Putamen (tissue), 1 donor: ENCODE measurements at regions not wholly inside any gene's neighbourhood (a gene's known extent, or its start where the extent isn't known, plus 50 kb on each side); places are given as distances from the start of the nearest gene placed in this dataset.

Source experiments
- DNase-seq: peaks from one replicate; pipeline ENCODE4 v3.0.0-alpha.2; 2016; ENCODE audit warnings: low spot score

DNA sequence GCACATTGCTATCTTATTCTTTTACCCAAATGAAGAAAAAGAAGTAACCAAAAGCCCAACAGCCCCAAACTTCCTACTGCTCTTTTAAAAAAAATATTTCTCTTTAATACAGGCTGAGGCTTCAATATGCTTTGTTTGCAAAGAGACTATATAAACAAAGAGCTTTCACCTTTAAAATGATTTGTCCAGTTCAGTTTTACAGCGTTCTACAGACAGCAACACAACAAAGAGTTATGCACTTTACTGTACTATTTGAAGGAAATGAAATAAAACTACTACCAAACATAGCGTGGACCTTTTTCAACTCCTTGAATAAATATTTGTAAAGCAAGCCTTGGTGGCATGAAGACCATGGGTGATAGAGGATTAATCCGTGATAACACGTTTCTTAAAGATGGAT, 151.2 kb downstream of the FGF9 start:
- DNase-seq: no peak

DNA sequence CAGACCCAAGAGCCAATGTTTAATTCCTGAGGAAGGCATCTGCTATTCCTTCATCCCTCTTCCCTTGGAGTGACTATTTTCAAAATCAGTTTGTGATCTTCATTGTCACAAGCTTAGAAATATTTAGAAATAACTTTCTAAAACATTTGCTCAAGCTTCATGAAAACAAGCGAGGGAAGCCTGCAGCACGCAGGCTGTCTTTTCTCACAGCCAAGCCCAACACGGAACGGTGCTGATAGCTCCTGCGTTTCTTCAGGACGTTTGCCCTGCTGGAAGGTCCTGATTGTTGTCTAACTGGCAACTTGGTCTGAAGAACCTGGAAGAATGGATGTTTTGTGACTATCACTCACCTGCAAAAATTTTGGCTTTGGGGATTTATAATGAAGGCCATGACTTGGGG, 152.5 kb downstream of the FGF9 start:
- no peak for DNase-seq

DNA sequence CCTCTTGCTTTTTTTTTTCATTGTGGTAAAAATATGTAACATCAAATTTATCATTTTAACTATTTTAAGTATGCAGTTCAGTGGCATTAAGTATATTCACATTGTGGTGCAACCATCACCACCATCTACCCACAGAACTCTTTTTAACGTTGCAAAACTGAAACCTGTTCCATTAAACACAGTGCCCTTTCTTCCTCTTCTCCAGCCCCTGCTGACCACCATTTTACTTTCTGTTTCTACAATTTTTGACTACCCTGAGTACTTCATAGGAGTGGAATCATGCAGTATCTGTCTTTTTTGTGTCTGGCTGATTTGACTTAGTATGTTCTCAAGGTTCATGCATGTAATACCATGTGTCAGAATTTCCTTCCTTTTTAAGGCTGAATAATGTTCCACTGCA, 153.1 kb downstream of the FGF9 start:
- no peak for DNase-seq

DNA sequence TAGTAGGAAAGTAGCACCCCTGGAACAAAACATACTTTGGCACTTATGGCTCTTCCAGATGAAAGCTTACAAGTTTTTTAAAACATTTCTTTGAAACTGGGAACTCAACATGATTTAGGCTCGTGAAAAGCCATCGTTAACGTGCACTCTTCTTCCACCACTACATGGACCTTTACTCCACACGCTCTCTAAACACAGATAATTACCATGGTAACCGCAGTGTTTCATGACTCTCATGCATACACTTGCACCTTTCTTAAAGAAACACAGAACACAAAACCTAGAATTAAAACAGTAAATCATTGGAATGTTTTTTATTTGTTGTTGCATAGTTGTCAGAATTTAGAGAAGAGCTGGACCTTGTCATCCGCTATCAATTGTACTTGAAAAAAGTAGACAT, 154.3 kb downstream of the FGF9 start:
- no peak for DNase-seq

DNA sequence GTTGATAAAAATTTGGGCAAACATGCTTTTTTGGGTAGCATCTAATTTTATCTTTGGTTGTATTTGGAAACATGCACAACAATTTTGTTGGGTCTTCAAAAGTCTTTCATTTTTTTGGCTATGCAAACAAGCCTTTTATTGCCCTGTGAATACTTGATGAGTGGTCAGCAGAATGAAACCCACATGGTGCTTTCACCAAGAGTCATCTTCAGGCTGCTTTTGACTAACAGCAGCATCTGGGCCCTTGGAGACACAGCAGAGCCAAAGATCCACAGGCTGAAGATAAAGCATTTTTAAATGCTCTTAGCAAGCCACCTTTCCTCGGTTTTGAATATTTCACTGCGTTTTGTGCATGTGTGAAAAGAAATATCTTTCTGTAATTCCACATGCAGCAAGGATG, 154.9 kb downstream of the FGF9 start:
- no peak for DNase-seq

DNA sequence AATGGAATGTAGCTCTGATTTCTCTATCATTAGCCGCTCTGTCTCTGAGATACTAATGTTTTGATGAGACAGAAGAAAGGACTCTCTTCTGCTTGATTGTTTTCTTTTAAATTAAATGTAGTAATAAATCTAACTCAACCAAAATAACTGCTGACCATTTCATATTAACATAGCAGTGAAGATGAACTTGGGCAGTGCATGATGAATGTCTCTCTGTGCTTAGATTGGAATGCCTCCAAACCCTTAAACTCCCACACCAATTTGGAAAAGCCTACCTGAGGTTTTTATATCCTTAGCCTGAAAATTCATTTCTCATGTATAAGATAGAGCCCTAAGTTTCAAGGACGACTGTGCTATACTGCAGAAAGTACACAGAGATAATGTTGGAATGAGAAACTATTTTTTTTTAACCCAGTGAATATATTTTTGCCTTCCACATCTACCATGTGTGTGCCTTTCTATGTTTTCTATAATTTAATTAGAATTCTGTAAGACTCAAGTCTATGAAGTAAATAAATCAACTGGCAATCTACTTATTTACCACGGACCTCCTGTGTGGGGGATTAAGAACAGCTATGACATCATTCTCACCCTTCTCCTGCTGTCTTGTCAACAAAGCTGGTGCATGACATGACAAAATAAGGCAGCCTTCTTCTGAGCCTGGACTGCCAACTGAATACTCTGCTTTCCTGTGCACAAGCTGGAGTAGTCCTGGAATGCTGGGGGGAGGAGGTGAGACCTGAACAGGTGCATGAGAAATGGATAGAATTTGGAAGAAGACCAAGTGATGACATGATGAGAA, 155.5 kb downstream of the FGF9 start:
- no peak for DNase-seq

DNA sequence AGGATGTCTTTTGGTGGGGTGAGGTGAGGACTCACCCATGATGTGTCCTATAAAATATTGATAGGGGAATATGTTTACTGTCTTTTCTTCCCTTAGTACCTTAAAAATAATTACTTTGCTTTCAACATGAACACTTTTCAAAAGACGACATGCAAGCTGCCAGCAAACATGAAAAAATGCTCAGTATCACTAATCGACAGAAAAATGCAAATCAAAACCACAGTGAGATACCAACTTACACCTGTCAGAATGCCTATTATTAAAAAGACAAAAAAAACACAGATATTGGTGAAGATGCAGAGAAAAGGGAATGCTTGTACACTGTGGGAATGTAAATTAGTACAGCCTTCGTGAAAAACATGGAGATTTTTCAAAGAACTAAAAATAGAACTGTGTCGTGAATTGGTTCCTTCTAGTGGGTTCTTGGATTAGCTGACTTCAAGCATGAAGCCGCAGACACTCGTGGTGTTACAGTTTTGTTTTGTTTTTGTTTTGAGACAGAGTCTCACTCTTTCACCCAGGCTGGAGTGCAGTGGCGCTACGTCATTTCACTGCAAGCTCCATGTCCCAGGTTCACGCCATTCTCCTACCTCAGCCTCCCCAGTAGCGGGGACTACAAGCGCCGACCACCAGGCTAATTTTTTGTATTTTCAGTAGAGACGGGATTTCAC, 160.9 kb downstream of the FGF9 start:
- no peak for DNase-seq

DNA sequence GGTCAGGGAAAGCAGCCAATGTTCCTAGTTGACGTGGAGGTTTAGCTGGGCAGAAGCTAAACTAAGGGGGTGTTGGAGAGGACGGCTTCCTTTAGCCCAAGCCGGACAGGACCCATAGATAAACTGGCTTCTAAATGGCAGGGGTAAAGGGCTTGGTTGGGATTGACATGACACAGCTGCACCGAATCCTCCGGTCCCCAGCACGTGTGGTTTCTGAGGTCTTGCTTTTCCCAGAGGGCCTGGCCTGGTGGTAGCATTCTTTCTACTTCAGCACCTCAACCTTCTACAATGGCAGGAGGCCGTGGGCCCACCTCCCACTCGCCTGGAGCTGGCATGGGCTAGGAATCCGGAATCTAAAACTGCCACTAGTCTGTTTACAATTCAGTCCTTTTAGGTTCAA, 163.0 kb downstream of the FGF9 start:
- DNase-seq: no peak

DNA sequence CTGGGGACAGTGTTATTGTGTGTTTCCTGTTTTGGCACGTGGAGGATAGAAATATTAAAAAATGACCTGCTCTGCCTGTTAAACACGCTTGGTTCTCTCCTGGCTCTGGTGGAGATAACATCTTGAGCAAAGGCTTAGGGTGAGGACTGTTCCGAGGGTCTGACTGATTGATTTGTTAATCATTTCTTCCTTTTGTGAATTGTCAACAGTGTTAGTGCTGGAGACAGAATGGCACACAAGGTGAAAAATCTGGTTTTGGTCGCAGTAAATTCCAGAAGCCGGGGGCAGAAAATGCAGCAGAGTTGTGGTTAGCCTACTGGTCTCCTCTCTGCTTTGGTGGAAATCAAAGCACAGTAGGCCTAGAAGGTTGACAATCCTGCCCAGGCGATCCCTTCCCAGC, 163.6 kb downstream of the FGF9 start:
- no peak for DNase-seq

DNA sequence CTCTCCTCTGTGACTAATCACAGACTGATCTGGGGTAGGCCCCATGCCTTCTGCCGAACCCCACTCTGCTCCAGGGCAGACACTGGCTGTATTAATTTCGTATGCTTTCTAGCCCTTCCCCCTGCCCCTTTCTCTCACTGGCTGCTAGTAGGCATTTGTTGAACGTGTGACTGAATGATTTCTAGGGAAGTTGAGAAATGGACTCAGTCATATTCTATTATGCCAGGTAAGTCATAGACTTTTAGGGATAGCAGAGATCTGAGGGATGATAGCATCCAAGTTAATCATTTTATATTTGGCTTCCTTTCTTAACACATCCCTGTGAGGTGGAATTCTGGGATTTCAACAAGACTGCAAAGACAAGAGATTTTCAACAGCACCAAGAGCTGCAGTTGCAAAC, 166.4 kb downstream of the FGF9 start:
- DNase-seq: no peak

DNA sequence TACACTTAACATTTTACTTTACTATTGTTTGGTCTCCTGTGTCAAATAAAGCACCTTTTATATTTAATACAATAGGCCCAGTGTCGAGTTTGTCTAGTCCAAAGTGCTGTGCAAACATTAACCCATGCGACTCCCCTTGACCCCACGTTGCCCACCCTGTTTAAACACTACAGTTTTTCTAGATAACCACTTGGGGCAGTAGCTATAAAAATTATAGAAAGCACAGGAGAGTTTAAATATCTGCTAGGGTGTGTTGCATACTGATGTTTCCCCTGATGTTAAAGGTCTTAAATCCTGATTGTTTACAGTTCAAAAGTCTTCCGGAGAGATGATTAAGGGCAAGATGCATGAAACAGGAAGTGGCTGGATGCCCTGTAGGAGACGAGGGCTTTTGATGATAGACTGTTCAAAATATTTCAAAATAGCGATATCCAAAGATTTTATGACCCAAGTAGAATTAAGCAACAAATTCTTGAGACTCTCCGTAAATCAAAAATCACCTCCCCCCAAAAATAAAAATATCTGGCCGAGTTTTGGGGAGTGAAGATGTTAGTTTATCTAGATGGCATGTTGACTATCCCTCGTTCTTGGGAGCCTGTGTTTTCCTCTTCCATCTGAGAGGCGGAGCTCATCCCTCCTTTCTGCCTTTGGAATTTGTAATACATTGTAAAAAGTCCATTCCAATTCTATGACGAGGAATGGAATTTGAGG, 167.1 kb downstream of the FGF9 start:
- no peak for DNase-seq

DNA sequence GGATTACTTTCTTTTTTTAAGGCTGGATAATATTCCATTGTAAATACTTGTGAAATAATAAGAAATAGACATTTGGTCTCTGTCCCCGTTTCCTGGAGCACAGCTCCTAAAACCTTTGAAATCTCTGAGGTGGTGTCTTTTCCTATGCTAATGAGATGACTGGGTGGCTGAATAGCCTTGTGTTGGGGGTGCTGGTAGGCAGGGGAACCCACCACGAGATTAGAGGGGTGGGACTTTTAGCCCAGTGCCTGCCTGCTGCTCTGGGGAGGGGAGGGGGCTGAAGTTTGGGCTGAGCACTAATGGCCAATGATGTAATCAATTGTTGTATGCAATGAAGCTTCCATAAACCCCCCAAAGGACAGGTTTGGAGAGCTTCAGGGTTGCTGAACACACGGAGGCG, 175.7 kb downstream of the FGF9 start:
- DNase-seq: no peak

DNA sequence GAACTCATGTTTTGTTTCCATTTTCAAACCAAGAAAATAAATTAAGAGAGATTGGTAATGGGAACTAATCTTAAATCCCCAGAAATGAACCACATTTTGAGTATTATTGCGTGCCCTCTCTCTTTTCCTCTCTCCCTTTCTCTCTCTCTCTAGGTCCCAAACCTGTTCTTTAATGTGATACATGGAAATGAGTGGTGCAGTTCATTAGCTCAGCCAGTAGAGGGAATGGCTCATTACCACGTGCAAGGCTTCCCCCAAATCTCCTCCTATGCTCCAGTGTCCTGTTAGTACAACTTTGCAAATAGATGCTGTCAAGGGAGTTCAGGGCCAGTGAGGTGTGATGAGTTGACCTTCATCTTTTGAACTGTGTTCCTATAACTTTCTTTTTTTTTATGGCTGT, 178.4 kb downstream of the FGF9 start:
- DNase-seq: no peak

DNA sequence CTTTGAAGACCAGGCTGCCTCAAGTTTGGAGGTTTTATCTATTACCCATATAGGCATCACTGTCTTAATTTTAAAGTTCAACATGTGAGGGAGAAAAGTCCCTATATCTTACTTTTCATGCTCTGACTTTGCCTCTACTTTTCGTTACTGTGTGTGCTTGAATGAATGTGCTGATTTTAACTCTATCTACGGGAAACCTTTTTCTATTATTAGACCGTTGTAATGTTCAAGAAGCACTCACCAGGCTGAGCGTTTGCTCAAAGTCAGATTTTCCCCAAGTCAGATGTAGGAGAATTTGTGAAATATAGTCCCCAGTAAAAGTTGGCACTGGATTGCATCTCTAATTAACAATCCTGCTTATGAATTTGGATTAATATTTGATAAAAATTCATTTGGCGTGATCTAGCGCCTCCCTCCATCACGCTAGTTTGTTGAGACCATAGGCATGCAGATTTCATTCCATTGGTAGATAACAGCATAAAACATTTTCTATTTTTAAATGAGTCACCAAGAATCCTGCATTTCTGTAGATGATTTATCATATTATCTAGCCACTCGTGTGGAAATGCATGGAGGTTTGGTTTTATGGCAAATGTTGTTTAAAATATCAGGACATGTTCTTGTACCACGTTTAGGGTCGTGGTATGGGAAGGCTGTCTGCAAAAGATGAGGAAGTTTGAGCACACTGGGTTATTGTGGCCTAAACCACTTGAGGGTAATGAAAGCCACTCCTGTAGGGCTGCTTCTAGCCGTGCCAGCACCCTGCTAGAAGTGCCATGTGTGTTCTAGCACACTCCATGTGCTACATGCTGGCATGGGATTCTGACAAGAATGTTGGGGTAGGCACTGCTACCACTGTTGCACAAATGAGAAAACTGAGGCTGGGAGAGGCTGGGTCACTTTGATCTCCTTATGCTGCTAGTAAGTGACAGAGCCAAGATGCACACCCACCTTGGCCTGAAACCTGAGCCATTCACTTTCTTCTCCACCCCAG, 179.4 kb downstream of the FGF9 start:
- DNase-seq: no peak

DNA sequence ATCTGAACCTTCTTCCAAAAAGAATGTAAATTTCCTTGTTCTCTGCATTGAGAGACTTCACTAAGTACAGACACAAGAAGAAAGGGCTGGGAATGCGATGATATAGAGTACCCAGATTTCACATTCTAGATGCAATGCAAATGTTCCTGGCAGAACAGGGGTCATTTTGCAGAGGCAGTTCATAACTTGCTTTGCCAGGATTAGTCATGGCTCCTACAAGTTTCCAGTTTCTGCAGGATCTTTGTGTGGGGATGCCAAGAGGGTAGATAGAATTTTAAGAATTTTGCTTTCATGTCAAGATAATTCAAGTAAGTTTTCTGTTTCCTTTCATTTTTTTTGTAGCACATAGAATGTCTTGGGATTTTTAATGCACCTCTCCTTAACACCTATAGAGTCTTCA, 181.2 kb downstream of the FGF9 start:
- no peak for DNase-seq

DNA sequence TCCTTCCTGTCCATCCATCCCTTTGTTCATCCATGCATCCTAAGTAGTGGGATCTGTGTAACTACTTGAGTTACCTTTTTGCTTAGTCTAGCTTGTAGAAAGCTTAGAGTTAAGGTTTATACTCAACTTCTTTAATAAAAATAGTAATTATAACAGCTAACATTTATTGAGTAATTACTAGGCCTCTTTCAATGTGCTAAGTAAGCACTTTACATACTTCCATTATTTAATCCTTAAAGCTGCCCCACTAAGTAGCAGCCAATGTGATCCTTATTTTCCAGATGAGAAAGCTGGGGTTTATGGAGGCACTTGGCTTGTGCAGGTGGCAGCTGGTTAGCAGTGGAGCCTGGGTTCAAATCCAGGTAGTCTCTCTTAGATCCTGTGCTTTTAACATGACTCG, 182.9 kb downstream of the FGF9 start:
- no peak for DNase-seq

DNA sequence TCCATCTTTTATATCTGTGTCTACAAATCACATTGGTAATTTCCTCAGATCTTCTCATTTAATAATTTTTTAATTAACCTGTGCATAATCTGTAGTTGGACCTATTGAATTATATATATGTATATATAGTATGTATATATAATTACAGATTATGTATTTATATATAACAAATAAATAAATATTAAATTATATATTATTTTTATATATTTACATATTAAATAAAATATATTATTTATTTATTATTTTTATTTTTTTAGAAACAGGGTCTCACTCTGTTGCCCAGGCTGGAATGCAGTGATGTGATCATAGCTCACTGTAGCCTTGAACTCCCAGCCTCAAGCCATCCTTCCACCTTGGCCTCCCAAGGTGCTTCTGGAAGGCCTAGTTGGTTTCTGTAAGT, 197.9 kb downstream of the FGF9 start:
- DNase-seq: no peak

DNA sequence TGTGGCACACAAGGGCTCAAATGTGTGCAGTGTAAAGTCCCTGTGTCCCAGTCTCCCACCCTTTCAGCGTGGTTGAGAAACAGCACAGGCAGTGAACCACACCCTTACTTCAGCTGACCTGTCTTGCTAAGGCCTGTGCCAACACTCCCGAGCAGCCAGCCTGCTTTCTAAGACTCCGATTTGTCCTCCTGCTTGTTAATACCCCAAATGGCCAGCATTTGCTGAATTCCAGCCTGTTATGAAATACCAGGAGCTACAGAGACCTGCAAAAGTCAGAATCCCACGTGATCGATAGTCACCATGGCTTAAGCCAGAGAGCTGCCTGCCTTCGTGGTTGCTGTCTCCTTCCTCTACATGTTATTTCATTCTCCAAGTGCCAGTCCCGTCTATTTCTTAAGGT, 200.5 kb downstream of the FGF9 start:
- no peak for DNase-seq

DNA sequence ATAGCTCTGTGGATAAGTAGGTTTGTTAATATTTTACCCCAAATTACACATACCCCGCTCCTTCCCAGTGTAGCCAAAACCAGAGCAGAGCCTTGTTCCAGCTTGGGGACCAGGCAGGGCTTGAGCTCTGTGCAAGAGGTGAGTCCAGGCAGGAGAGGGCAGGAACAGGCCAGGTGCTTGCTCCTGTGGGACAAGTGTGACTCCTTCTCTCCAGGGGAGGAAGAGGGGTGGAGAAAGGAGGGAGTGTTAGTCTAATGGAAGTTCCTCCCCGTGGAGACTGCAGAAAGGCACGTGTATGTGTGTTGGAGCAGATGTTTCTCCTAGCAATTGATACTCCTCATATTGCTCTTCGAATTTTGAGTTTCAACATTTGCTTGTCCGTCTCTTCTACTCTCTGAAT, 201.0 kb downstream of the FGF9 start:
- DNase-seq: no peak

DNA sequence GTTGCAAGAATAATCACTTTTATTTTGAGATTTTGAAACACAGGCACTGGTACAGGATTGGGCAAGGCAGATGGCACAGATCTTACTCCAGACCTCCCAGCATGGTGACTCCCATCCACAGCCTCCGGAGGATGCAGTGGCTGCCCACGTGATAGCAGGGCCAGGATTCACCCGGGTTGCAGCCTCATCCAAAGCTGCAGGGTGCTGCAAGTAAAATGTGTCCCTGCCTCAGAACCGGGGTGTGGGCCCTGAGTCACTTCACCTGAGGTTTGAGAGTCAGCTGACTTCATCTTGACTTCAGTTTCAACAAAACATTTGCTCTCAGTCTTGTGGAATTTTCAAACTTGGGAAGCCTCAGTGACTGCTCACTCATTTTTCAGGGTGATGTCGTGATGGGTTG, 201.9 kb downstream of the FGF9 start:
- no peak for DNase-seq

DNA sequence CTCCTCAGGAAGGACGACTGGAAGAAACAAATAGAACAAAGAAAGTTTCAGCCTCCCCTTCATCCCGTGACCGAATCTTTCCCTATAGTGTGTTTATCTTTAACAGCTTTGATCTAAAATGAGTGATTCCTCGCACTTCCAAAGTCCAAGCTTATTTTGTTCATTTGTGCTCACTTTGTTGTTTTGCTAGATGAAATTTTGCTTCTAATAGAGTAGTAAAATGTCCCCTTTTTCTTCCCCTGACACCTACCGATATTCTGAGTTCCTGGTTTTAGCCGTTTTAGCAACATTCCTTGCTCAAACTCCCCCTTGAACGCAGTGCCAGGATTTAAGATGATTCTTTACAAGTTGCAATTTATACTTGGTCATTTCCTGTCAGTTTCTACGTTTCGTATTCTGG, 204.2 kb downstream of the FGF9 start:
- no peak for DNase-seq

DNA sequence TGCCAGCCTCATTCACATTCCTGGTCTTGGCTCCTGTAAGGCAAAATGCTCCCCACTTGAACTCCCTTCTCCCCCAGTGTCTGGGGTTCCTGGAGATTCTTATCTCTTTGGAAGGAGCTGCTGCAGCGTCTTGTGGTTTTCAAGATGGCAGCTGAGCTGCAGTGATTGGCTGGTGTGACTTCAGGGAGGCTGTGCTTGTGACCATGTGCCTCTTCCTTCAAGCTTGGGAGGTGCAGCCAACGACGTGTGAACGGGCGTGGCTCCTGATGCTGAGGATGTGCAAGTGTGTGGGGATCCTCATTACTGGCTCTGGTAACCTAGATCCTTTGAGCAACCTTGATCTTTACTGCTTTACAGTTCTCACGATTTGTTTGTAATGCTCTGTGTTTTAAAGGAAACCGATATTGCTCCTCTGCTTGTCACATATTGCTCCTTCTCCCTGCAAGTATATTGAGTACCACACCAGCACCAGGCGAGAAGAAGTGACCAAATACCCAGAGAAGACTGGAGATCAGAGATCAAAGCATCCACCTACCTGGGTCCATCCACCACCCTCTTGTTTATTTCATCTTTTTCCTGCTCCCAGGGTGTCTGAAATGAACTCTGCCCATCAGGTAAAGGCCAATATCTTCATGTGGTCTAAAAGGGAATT, 208.5 kb downstream of the FGF9 start:
- no peak for DNase-seq
